ENCODE measurements at regions not wholly inside any gene's neighbourhood (a gene's known extent, or its start where the extent isn't known, plus 50 kb on each side); places are given as distances from the start of the nearest gene placed in this dataset.

GRCh38 chr4:29326816-29327215 is 1393.4 kb upstream of the PCDH7 start:
- Histone ChIP-seq H2AFZ (ENCODE audit: control insufficient read depth, low read depth, low read length) (no peak overlapping the region), H3K9ac (ENCODE audit: control insufficient read depth, insufficient read depth, low read length) (no peak overlapping the region), H3K4me2 (ENCODE audit: control insufficient read depth, insufficient read depth) (no peak overlapping the region), H3K79me2 (ENCODE audit: control insufficient read depth, insufficient read depth, low read length) (no peaks in the 10 kb centered on the region), H3K27ac (ENCODE audit: control insufficient read depth, insufficient read depth) (no peak overlapping the region), H3K4me3 (no peak overlapping the region), H3K36me3 (ENCODE audit: control insufficient read depth in 2 of 2, insufficient read depth in 2 of 2, low read length in 1 of 2) (no peaks in the 10 kb centered on the region), H3K9me3 (replicated peaks; ENCODE audit: control insufficient read depth, insufficient read depth, low read length) (no peaks in the 10 kb centered on the region), H4K20me1 (ENCODE audit: control insufficient read depth, insufficient read depth) (no peaks in the 10 kb centered on the region), H3K27me3 (replicated peaks in 1 of 2; ENCODE audit: control insufficient read depth in 2 of 2, insufficient read depth in 2 of 2, low read length in 1 of 2) (no peaks in the 10 kb centered on the region), H3K4me1 (ENCODE audit: control insufficient read depth, insufficient read depth, low read length) (no peaks in the 10 kb centered on the region)
- WGBS (ENCODE audit: insufficient coverage, insufficient replicate concordance, low lambda C conversion rate, missing lambda C conversion rate) = 9% methylated on average over 2 of the region's 2 CpGs
- ChIA-PET POLR2A (no interaction called here), RAD21 (ENCODE audit: unreplicated experiment) (no interaction called here), SMC1A (ENCODE audit: uncharacterized antibody, unreplicated experiment) (interaction anchor here (1.2 kb wide), 1 partner anchor 11 kb away, joined by 3 read pairs; no protein-coding TSS in a partner anchor), CTCF (no interaction called here)
- in situ Hi-C loops (cut with MboI) = no loop called here
- FAIRE-seq (no peak), DNase-seq (ENCODE audit: low read depth, low spot score) (no peak), ATAC-seq (no peak)
- BruUV-seq (replicated peaks) = no TSS peak
- intact Hi-C loops (cut with micrococcal nuclease; ENCODE audit: unreplicated experiment) = no loop called here
- no peak for TF ChIP-seq LARP7 (IDR thresholded peaks at IDR 0.05)
- no peak for TF ChIP-seq RAD21 (IDR thresholded peaks at IDR 0.05; ENCODE audit: insufficient read depth, low read depth, low read length)
- TF ChIP-seq SMAD1 (IDR thresholded peaks at IDR 0.05; ENCODE audit: low read depth, partially characterized antibody) = no peak
- no peak for TF ChIP-seq ZBTB11 (CRISPR knock-in tag; IDR thresholded peaks at IDR 0.05)
- no peak for TF ChIP-seq PML (IDR thresholded peaks at IDR 0.05; ENCODE audit: low read length)
- no peak for TF ChIP-seq ZNF217 (IDR thresholded peaks at IDR 0.05)
- no peak for TF ChIP-seq TCF3 (IDR thresholded peaks at IDR 0.05; ENCODE audit: borderline replicate concordance, insufficient read depth, low read depth, low read length)
- TF ChIP-seq ZZZ3 (IDR thresholded peaks at IDR 0.05; ENCODE audit: control insufficient read depth, insufficient read length, low read depth) = no peak
- no peak for TF ChIP-seq NR2F1 (conservative IDR thresholded peaks at IDR 0.05)
- TF ChIP-seq ATF7 (IDR thresholded peaks at IDR 0.05; ENCODE audit: low read depth) = no peak
- no peak for TF ChIP-seq MEF2B (IDR thresholded peaks at IDR 0.05; ENCODE audit: partially characterized antibody, poor library complexity, severe bottlenecking)
- no peak for TF ChIP-seq NR2C2 (IDR thresholded peaks at IDR 0.05; ENCODE audit: borderline replicate concordance, control insufficient read depth, insufficient read length, low read depth)
- no peak for TF ChIP-seq ATF2 (IDR thresholded peaks at IDR 0.05; ENCODE audit: low read length)
- TF ChIP-seq CUX1 (IDR thresholded peaks at IDR 0.05; ENCODE audit: insufficient replicate concordance, low read depth, low read length) = no peak
- TF ChIP-seq STAT1 (conservative IDR thresholded peaks at IDR 0.05) = no peak
- no peak for TF ChIP-seq ZNF274 (IDR thresholded peaks at IDR 0.05; ENCODE audit: insufficient read depth, insufficient read length)
- no peak for TF ChIP-seq FOXK2 (IDR thresholded peaks at IDR 0.05)

Data from GM12878 (cell line).